ENCODE measurements at regions not wholly inside any gene's neighbourhood (a gene's known extent, or its start where the extent isn't known, plus 50 kb on each side); places are given as distances from the start of the nearest gene placed in this dataset.

GRCh38 chr6:44049163-44049988, 77.9 kb downstream of the MRPL14 start (continued):
- no peak for TF ChIP-seq RCOR1 (conservative IDR thresholded peaks at IDR 0.05; ENCODE audit: low read depth, low read length)
- no peak for TF ChIP-seq HCFC1 (IDR thresholded peaks at IDR 0.05; ENCODE audit: low read length)

GRCh38 chr6:44048277-44048676, 79.0 kb downstream of the MRPL14 start:
- Histone ChIP-seq H3K4me1 (ENCODE audit: control insufficient read depth, insufficient read depth, low read length) (peaks cover 13% of the 10 kb centered on the region), H3K36me3 (ENCODE audit: control insufficient read depth in 2 of 2, insufficient read depth in 2 of 2, low read length in 1 of 2) (no peaks in the 10 kb centered on the region), H3K79me2 (ENCODE audit: control insufficient read depth, insufficient read depth, low read length) (no peaks in the 10 kb centered on the region), H3K4me2 (ENCODE audit: control insufficient read depth, insufficient read depth) (no peak overlapping the region), H3K4me3 (no peak overlapping the region), H3K9me3 (replicated peaks; ENCODE audit: control insufficient read depth, insufficient read depth, low read length) (no peaks in the 10 kb centered on the region; the same call in 2 of the 3 replicates), H3K27me3 (replicated peaks in 1 of 2; ENCODE audit: control insufficient read depth in 2 of 2, insufficient read depth in 2 of 2, low read length in 1 of 2) (no peaks in the 10 kb centered on the region), H3K27ac (ENCODE audit: control insufficient read depth, insufficient read depth) (no peak overlapping the region), H4K20me1 (ENCODE audit: control insufficient read depth, insufficient read depth) (no peaks in the 10 kb centered on the region), H3K9ac (ENCODE audit: control insufficient read depth, insufficient read depth, low read length) (no peak overlapping the region), H2AFZ (ENCODE audit: control insufficient read depth, low read depth, low read length) (no peak overlapping the region)
- in situ Hi-C loops (cut with MboI) (no loop called here), intact Hi-C loops (cut with micrococcal nuclease; ENCODE audit: unreplicated experiment) (no loop called here)
- 49% methylated on average over 6 of the region's 6 CpGs for WGBS (ENCODE audit: insufficient coverage, insufficient replicate concordance, low lambda C conversion rate, missing lambda C conversion rate)
- no TSS peak for BruUV-seq (replicated peaks)
- CTCF ChIA-PET, result no interaction called here
- ATAC-seq (no peak), FAIRE-seq (no peak), DNase-seq (ENCODE audit: low read depth, low spot score) (no peak)
- POLR2A ChIA-PET, result interaction anchor here (1.3 kb wide), 1 partner anchor 13 kb away, joined by 3 read pairs; no protein-coding TSS in a partner anchor
- RAD21 ChIA-PET (ENCODE audit: unreplicated experiment), result no interaction called here
- SMC1A ChIA-PET (ENCODE audit: uncharacterized antibody, unreplicated experiment), result no interaction called here
- TF ChIP-seq POLR2AphosphoS2 (IDR thresholded peaks at IDR 0.05; ENCODE audit: low read depth, low read length) (no peak), BACH1 (IDR thresholded peaks at IDR 0.05; ENCODE audit: borderline replicate concordance) (no peak), BMI1 (IDR thresholded peaks at IDR 0.05; ENCODE audit: borderline replicate concordance) (no peak), SRF (IDR thresholded peaks at IDR 0.05; ENCODE audit: low read depth in 2 of 2, low read length in 2 of 2) (no peak), ATF2 (IDR thresholded peaks at IDR 0.05; ENCODE audit: low read length) (no peak), CEBPZ (IDR thresholded peaks at IDR 0.05; ENCODE audit: low read depth, low read length) (no peak), SMARCA5 (IDR thresholded peaks at IDR 0.05) (no peak), IRF3 (IDR thresholded peaks at IDR 0.05) (no peak), MEF2A (IDR thresholded peaks at IDR 0.05; ENCODE audit: insufficient read depth, low read depth, low read length) (no peak), NFXL1 (IDR thresholded peaks at IDR 0.05; ENCODE audit: borderline replicate concordance) (no peak), RELB (IDR thresholded peaks at IDR 0.05; ENCODE audit: low read depth) (no peak)
